Gastroesophageal sphincter (tissue), 3 donors: ENCODE measurements at regions not wholly inside any gene's neighbourhood (a gene's known extent, or its start where the extent isn't known, plus 50 kb on each side); places are given as distances from the start of the nearest gene placed in this dataset.

ENCODE experiments used
- CTCF ChIP-seq, 4 experiments: fragments of 200-600 bp in 2 of 4; fragments of 450-650 bp in 2 of 4; sonication (generic) in 1 of 4; IDR thresholded peaks; one replicate each; pipeline ENCODE4 v1.5.1; 2017 to 2019; ENCODE audit warnings: antibody characterized with exemption in 4 of 4, mild to moderate bottlenecking in 2 of 4, moderate library complexity in 2 of 4
- EP300 ChIP-seq: sonication (generic); formaldehyde crosslinking; IDR thresholded peaks from one replicate; pipeline ENCODE4 v1.6.1; 2017; ENCODE audit warnings: antibody characterized with exemption, mild to moderate bottlenecking
- POLR2A ChIP-seq, 2 donors: fragments of 450-650 bp; IDR thresholded peaks; one replicate each; pipeline ENCODE4 v1.6.1; 2017; ENCODE audit warnings: antibody characterized with exemption in 2 of 2, mild to moderate bottlenecking in 2 of 2, moderate library complexity in 1 of 2
- POLR2AphosphoS5 ChIP-seq: sonication (generic); formaldehyde crosslinking; IDR thresholded peaks from one replicate; pipeline ENCODE4 v1.6.1; 2017; ENCODE audit warnings: antibody characterized with exemption

- TF ChIP-seq CTCF (IDR thresholded peaks at IDR 0.05) (no peak), POLR2A (IDR thresholded peaks at IDR 0.05) (no peak), POLR2AphosphoS5 (no peak), EP300 (no peak)
These were observed 85.4 kb upstream of the ARRDC4 start for GRCh38 chr15:97875025-97875512.
